Heart right ventricle (tissue), 16 donors: ENCODE measurements at regions not wholly inside any gene's neighbourhood (a gene's known extent, or its start where the extent isn't known, plus 50 kb on each side); places are given as distances from the start of the nearest gene placed in this dataset.

Source experiments
- ATAC-seq, 8 donors: fragments of 200-7000 bp; cut with Tn5 transposase; one replicate each; pipeline ENCODE4 v1.9.1; 2020; ENCODE audit warnings: mild to moderate bottlenecking in 8 of 8, moderate library complexity in 8 of 8, moderate number of reproducible peaks in 1 of 8
- DNase-seq, 2 donors: peaks; one replicate each; pipeline ENCODE4 v3.0.0-alpha.2; 2020
- H3K27ac ChIP-seq, 10 donors: fragments of 200-600 bp; sonication (generic) in 2 of 10; one replicate each; pipeline versions ENCODE4 v1.5.0 to v1.8.0; 2020 to 2022; ENCODE audit warnings: mild to moderate bottlenecking in 3 of 10
- H3K27me3 ChIP-seq, 7 donors: fragments of 200-600 bp; one replicate each; pipeline ENCODE4 v1.8.0; 2021 to 2022; ENCODE audit warnings: mild to moderate bottlenecking in 2 of 7
- H3K36me3 ChIP-seq, 9 donors: fragments of 200-600 bp; sonication (generic) in 1 of 9; one replicate each; pipeline versions ENCODE4 v1.5.0 to v1.8.0; 2020 to 2022; ENCODE audit warnings: mild to moderate bottlenecking in 2 of 9
- H3K4me1 ChIP-seq, 9 donors: fragments of 200-600 bp; sonication (generic) in 1 of 9; one replicate each; pipeline versions ENCODE4 v1.5.0 to v1.8.0; 2020 to 2022; ENCODE audit warnings: mild to moderate bottlenecking in 4 of 9
- H3K4me3 ChIP-seq, 10 donors: fragments of 200-600 bp; sonication (generic) in 2 of 10; one replicate each; pipeline versions ENCODE4 v1.5.0 to v1.8.0; 2020 to 2022; ENCODE audit warnings: mild to moderate bottlenecking in 7 of 10, moderate library complexity in 2 of 10
- H3K9me3 ChIP-seq, 11 donors: fragments of 200-600 bp in 10 of 11; sonication (generic) in 2 of 11; one replicate each; pipeline versions ENCODE4 v1.5.0 to v1.8.0; 2013 to 2022; ENCODE audit warnings: mild to moderate bottlenecking in 2 of 11, control low read depth in 1 of 11, moderate library complexity in 1 of 11
- WGBS, 2 donors: extraction: QIAGEN DNeasy Blood & Tissue Kit; methylation state at CpG; one replicate each; pipeline ENCODE4 v1.1.7; 2013; ENCODE audit warnings: inconsistent platforms in 1 of 2; 5-methylcytosine and 5-hydroxymethylcytosine counted together
- intact Hi-C, 10 donors: fragments of 100-400 bp; cut with DNase I; formaldehyde crosslinking; loops; one replicate each; pipeline versions ENCODE4 v1.11.1 to v1.14.2; 2022
- TF ChIP-seq, protein P1 (sequence below), 9 donors: fragments of 200-600 bp; sonication (generic) in 2 of 9; IDR thresholded peaks; one replicate each; pipeline versions ENCODE4 v1.5.0 to v1.8.0; 2021 to 2022; ENCODE audit warnings: antibody characterized with exemption in 9 of 9, mild to moderate bottlenecking in 5 of 9, moderate library complexity in 1 of 9
- donor health status: Arrhythmogenic right ventricular cardiomyopathy.
- donor health status: ischemic (EF 13 %, LVEDD 7.1; RV severe dilation, severe dysfunction).
- donor health status: healthy with polysubstance abuse.
- donor health status: DM: no; HTN: yes; CAD: no.
- donor health status: DM: no; HTN: no; CAD: no.
- donor health status: ischemic (EF 25% LVEDD 6.9; RV normal size, moderate dysfunction).
- donor health status: ischemic (EF 25% LVEDD 5.7; RV mildly dilated, moderate dysfunction).
- donor health status: healthy.
- donor health status: DM: yes; HTN: yes; CAD: no.
- donor health status: Ischemic cardiomyopathy.
- donor health status: ischemic (EF 35%, LVEDD 5.7; RV mildly dilated, moderate dysfunction).
- donor health status: nonischemic (EF 11% LVEDD 7.7; RV severe dilation, severe dysfunction).
- donor health status: DM: yes; HTN: yes; CAD: no.
- donor health status: PGD.
- donor health status: ischemic (EF 29% LVEDD 5.4; RV normal size, mild dysfunction).
- donor health status: nonischemic (EF 23%, LVEDD 6.1; RV moderate dilation, normal function).

DNA sequence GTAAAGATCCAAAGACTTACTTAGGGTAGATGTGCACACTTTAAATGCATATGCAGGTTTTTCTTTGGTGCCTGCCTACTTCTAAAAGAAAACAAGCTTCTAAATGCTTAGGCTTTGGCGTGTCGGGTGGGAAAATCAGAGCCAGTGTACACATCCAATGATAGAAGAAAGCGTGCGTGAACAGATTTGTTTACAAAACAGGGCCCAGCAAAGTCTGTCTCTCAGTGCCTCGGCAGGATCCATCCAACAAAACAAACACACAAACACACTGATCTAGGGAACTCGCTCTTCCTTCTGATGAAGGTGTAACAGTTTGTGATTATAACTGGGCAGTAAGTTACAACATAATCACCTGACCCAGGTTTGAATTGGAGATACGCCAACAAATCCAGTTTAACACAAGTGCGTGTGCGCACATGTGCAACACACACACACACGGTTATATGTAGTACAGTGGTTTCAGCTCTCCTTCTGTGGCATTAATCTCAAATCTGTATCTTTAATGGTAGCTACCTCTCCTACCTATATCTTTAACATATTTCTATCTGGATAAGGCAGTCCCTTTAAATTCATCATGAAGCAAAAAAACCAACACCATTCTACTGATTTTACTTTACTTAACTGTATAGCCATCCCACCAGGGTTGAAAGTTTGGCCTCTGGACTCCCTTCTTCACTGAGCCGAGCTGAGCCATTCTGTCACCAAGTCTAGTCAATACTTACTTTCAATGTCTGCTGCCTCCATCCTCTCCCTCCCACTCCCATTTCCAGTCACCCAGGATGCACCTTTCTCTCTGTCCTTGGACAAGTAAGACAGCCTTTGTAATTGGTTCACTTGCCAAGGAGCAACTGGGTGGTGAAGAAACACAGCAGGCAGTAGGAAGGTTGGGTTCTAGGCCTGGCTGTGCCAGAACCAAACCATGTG is 184.4 kb upstream of the KLF14 start:
- ATAC-seq (no peak), DNase-seq (no peak)
- Histone ChIP-seq H3K4me1 (peaks cover 13 to 99% (median 87%) of the 10 kb centered on the region in 9 donors), H3K9me3 (no peaks in the 10 kb centered on the region), H3K27ac (peak overlapping the region in 7 of 10 donors; percentile 17 to 89 (median 78)), H3K36me3 (peaks cover 0 to 43% (median 0%) of the 10 kb centered on the region in 9 donors), H3K4me3 (no peak overlapping the region), H3K27me3 (no peaks in the 10 kb centered on the region)
- WGBS, 2 donors = 96% methylated on average over 11 of the region's 11 CpGs
- TF ChIP-seq, protein P1, sequence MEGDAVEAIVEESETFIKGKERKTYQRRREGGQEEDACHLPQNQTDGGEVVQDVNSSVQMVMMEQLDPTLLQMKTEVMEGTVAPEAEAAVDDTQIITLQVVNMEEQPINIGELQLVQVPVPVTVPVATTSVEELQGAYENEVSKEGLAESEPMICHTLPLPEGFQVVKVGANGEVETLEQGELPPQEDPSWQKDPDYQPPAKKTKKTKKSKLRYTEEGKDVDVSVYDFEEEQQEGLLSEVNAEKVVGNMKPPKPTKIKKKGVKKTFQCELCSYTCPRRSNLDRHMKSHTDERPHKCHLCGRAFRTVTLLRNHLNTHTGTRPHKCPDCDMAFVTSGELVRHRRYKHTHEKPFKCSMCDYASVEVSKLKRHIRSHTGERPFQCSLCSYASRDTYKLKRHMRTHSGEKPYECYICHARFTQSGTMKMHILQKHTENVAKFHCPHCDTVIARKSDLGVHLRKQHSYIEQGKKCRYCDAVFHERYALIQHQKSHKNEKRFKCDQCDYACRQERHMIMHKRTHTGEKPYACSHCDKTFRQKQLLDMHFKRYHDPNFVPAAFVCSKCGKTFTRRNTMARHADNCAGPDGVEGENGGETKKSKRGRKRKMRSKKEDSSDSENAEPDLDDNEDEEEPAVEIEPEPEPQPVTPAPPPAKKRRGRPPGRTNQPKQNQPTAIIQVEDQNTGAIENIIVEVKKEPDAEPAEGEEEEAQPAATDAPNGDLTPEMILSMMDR (IDR thresholded peaks at IDR 0.05) = no peak
- intact Hi-C loops = no loop called here

DNA sequence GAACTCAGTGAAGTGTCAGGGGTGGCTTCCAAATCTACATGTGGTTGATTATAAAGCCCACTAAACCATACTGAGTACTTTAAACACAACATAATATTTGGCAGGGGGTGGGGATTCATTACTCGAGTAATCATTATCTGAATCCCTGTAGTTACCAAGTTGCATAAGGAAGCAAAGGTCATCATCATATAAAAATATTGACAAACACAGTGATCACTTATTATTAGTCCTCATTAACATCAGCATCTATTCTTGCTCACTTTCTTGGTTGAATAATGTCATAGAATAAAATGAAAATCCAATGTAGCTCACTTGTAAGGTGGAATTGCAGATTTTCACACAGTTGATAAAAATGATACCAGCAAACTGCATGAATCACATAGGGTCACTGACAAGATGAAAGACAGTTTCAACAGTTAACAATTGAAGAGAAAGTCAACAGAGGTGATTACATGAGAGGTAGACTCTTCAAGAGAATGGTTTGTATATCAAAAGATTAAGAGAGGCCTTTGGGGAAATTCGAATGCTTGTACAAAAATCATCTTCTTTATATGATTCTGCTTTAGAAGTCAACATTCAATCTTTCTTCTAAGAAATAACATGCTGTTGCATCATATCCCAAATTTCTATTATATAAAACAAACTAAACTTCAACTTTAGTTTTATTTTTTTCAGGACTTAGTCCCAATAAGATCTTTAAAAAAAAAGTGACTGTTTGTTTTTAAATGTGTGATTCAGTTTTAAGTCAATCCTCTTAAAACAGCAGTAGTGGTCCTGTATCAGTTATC is 185.5 kb upstream of the KLF14 start:
- intact Hi-C loops = no loop called here
- H3K36me3 ChIP-seq = peaks cover 0 to 45% (median 0%) of the 10 kb centered on the region in 9 donors
- peak overlapping the region in 8 of 10 donors; percentile 1 to 89 (median 84) for H3K27ac ChIP-seq
- ATAC-seq (no peak), DNase-seq (no peak)
- no peaks in the 10 kb centered on the region for H3K9me3 ChIP-seq
- no peaks in the 10 kb centered on the region for H3K27me3 ChIP-seq
- WGBS, 2 donors = 90 to 95% methylated on average over 2 of the region's 2 CpGs
- H3K4me1 ChIP-seq = peaks cover 7 to 97% (median 87%) of the 10 kb centered on the region in 9 donors
- no peak overlapping the region for H3K4me3 ChIP-seq
- TF ChIP-seq, protein P1 (IDR thresholded peaks at IDR 0.05) = no peak

DNA sequence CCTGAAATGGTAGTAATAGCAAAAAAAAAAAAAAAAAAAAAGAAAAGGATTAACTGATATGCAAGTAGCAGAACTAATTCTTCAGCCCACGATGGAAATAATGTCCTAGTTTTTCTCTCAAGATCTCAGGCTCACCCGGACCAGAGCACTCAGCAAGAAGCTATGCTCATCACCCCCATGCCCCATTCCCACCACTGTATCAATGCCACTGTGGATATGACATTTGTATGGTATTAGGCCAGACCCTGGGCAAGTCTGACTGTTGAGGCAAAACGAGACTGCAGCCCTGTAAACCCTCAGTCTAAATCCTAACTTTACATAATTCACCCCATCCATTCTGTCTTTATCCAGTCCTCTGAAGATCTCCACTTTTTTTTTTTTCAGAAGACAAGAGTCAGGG is 186.1 kb upstream of the KLF14 start:
- TF ChIP-seq, protein P1 (IDR thresholded peaks at IDR 0.05) = no peak
- WGBS, 2 donors = 87 to 92% methylated on average over 3 of the region's 3 CpGs
- no peaks in the 10 kb centered on the region for H3K27me3 ChIP-seq
- H3K4me1 ChIP-seq = peaks cover 3 to 97% (median 82%) of the 10 kb centered on the region in 9 donors
- ATAC-seq (no peak), DNase-seq (no peak)
- peak overlapping the region in 8 of 10 donors; percentile 78 to 89 (median 86) for H3K27ac ChIP-seq
- no peak overlapping the region for H3K4me3 ChIP-seq
- H3K9me3 ChIP-seq = no peaks in the 10 kb centered on the region
- peaks cover 0 to 49% (median 0%) of the 10 kb centered on the region in 9 donors for H3K36me3 ChIP-seq
- intact Hi-C loops = no loop called here
